ENCODE measurements at regions not wholly inside any gene's neighbourhood (a gene's known extent, or its start where the extent isn't known, plus 50 kb on each side); places are given as distances from the start of the nearest gene placed in this dataset.

- no peak for TF ChIP-seq CTCF (IDR thresholded peaks at IDR 0.05; ENCODE audit: insufficient read depth, low read length, poor library complexity, severe bottlenecking)
- no peak for DNase-seq (ENCODE audit: extremely low read depth, insufficient read length)
- H3K4me3 ChIP-seq (replicated peaks; ENCODE audit: low read depth, low read length), result no peak overlapping the region
Measured at GRCh38 chr12:76194724-76195123, 110.2 kb upstream of the NAP1L1 start.

GRCh38 chr12:76193961-76194360 is 109.5 kb upstream of the NAP1L1 start:
- TF ChIP-seq CTCF (IDR thresholded peaks at IDR 0.05; ENCODE audit: insufficient read depth, low read length, poor library complexity, severe bottlenecking), result no peak
- Histone ChIP-seq H3K27me3 (replicated peaks; ENCODE audit: control insufficient read depth, insufficient read depth, low read length) (no peaks in the 10 kb centered on the region), H3K36me3 (ENCODE audit: control insufficient read depth, insufficient read depth, low read length) (no peaks in the 10 kb centered on the region), H3K4me3 (replicated peaks; ENCODE audit: low read depth, low read length) (no peak overlapping the region)
- no peak for DNase-seq (ENCODE audit: extremely low read depth, insufficient read length)

More at GRCh38 chr12:76194724-76195123, 110.2 kb upstream of the NAP1L1 start:
- no peaks in the 10 kb centered on the region for H3K27me3 ChIP-seq (replicated peaks; ENCODE audit: control insufficient read depth, insufficient read depth, low read length)
- no peaks in the 10 kb centered on the region for H3K36me3 ChIP-seq (ENCODE audit: control insufficient read depth, insufficient read depth, low read length)

- Histone ChIP-seq H3K27me3 (replicated peaks; ENCODE audit: control insufficient read depth, insufficient read depth, low read length) (no peaks in the 10 kb centered on the region), H3K36me3 (ENCODE audit: control insufficient read depth, insufficient read depth, low read length) (no peaks in the 10 kb centered on the region), H3K4me3 (replicated peaks; ENCODE audit: low read depth, low read length) (no peak overlapping the region)
- DNase-seq (ENCODE audit: extremely low read depth, insufficient read length), result no peak
- TF ChIP-seq CTCF (IDR thresholded peaks at IDR 0.05; ENCODE audit: insufficient read depth, low read length, poor library complexity, severe bottlenecking), result no peak
Measured at GRCh38 chr12:76192416-76192815, 107.9 kb upstream of the NAP1L1 start.

GRCh38 chr12:76190299-76190698 is 105.8 kb upstream of the NAP1L1 start:
- no peak overlapping the region for H3K4me3 ChIP-seq (replicated peaks; ENCODE audit: low read depth, low read length)
- no peak for TF ChIP-seq CTCF (IDR thresholded peaks at IDR 0.05; ENCODE audit: insufficient read depth, low read length, poor library complexity, severe bottlenecking)
- no peaks in the 10 kb centered on the region for H3K36me3 ChIP-seq (ENCODE audit: control insufficient read depth, insufficient read depth, low read length)
- H3K27me3 ChIP-seq (replicated peaks; ENCODE audit: control insufficient read depth, insufficient read depth, low read length), result no peaks in the 10 kb centered on the region
- DNase-seq (ENCODE audit: extremely low read depth, insufficient read length), result no peak

- no peak for TF ChIP-seq CTCF (IDR thresholded peaks at IDR 0.05; ENCODE audit: insufficient read depth, low read length, poor library complexity, severe bottlenecking)
- DNase-seq (ENCODE audit: extremely low read depth, insufficient read length), result no peak
- no peak overlapping the region for H3K4me3 ChIP-seq (replicated peaks; ENCODE audit: low read depth, low read length)
- H3K27me3 ChIP-seq (replicated peaks; ENCODE audit: control insufficient read depth, insufficient read depth, low read length), result no peaks in the 10 kb centered on the region
- H3K36me3 ChIP-seq (ENCODE audit: control insufficient read depth, insufficient read depth, low read length), result no peaks in the 10 kb centered on the region
Measured at GRCh38 chr12:76189851-76190250, 105.4 kb upstream of the NAP1L1 start.

GRCh38 chr12:76187177-76187576 is 102.7 kb upstream of the NAP1L1 start:
- H3K27me3 ChIP-seq (replicated peaks; ENCODE audit: control insufficient read depth, insufficient read depth, low read length), result no peaks in the 10 kb centered on the region
- DNase-seq (ENCODE audit: extremely low read depth, insufficient read length), result no peak
- TF ChIP-seq CTCF (IDR thresholded peaks at IDR 0.05; ENCODE audit: insufficient read depth, low read length, poor library complexity, severe bottlenecking), result no peak
- H3K36me3 ChIP-seq (ENCODE audit: control insufficient read depth, insufficient read depth, low read length), result no peaks in the 10 kb centered on the region
- H3K4me3 ChIP-seq (replicated peaks; ENCODE audit: low read depth, low read length), result no peak overlapping the region

Measured in GM06990 (cell line).